HG03442 (cell line): ENCODE measurements at regions not wholly inside any gene's neighbourhood (a gene's known extent, or its start where the extent isn't known, plus 50 kb on each side); places are given as distances from the start of the nearest gene placed in this dataset.

ENCODE experiments used
- ATAC-seq: cut with Tn5 transposase; IDR thresholded peaks from one replicate; pipeline ENCODE4 v1.9.1; 2021; ENCODE audit warnings: mild to moderate bottlenecking, moderate library complexity; ENCODE audit not compliant: unreplicated experiment

DNA sequence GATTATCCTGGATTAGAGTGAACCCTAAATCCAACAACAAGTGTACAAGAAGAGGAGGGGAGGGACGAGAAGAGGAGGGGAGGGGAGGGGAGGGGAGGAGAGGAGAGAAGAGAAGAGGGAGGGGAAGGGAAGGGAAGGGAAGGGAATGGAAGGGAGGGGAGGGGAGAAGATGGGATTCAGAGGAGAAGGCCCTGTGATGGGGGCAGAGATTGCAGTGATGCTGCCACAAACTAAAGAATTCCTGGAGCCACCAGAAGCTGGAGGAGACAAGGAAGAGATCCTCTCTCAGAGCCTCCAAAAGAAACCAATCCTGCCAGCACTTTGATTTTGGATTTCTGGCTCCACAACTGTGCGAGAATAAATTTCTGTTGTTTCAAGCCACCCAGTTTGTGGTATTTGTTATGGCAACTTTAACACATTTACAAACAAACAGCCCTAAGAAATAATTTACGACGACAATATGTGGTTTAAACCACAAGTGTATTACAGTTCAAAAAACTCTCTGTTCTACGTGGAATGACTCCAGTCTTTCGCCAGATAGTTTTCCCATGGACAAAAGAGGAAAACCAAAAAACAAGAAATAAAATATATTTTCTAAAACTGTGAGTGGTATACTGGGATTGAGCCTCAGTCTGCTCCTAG, 235.4 kb downstream of the HDGFL1 start:
- ATAC-seq = no peak

DNA sequence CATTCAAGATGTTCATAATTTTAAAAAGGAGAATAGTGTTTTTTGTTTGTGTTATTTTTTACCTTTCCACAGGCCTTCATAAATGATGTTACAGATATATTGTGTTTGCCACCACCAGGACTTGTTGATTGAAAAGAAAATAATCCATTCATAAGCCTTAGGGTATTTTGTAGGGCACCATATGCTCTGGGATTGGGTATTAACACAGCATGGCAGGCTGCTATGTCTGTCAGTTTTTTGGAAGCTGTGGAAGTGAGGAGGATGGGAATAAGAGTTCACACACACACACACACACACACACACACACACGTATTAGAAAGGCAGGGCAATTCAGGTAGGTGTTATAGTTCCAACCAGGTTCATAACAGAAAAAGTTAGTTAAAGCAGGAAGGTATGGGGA, 237.9 kb downstream of the HDGFL1 start:
- ATAC-seq = no peak

DNA sequence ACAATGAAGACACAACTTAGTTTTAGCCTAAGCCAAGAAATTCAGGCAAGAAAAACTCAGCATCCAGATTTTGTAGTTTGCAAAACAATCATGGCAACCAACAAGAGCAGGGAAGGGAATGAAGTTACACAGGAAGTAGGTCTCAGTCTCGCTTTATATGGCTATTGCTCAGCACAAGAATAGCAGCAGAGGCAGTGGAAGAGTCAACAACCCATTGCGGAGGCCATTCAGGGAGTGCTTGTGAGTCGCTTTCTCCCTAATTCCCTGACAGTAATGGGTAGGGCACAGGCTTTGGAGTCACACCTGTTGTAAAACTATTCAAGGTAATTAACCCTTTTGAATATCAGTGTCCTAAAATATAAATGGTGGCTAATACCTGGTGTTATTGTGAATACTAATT, 238.5 kb downstream of the HDGFL1 start:
- ATAC-seq = no peak

DNA sequence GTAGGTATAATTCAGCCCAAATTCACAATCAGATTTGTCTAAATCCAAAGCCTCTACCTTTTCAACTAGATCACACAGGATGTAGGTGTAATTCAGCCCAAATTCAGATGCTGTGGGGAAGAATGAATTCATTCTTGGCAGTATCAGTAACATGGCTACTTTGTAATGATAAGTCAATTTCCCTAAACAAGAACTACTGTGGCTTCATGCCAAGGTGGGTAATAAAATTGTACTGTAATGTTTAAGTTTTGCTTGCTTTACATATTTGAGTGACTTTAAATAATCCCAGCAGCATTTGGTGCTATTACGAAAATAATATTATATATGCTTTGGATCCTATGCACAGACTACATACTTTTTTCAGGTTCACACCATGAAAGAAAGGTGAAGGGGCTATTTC, 239.1 kb downstream of the HDGFL1 start:
- ATAC-seq = no peak

DNA sequence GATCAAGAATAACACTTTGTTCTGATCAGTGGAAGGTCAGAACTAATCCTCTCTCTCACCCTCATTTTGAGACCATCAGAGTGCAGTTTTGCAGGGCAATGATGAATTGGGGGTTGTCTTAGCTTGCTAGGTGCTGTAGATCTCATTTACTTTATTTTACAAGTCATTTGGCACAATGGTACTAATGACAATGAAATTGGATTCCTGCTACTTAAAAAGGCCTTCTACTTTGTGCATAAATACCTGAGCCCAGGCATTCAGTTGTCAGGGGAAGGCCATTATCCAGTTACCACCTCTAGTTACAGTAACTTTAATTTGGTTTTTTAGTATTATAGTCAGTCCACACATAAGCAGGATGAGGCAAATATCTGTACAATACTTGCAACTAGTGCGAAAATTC, 240.0 kb downstream of the HDGFL1 start:
- no peak for ATAC-seq

DNA sequence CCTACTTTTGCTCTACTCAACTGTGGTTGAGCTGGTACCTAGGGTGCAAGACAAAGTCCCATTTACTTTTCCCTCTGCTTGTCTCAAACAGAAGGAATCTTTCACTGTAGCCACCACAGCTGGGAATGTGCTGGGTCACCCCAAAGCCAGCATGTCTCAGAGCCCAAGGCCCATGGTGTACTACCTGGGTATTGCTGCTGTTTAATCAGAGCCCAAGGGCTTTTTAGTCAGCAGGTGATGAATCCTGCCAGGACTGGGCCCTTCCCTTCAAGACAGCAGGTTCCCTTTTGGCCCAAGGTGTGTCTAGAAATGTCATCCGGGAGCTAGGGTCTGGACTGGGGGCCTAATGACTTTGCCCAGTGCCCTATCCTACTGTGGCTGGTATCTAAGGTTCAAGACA, 249.8 kb downstream of the HDGFL1 start:
- no peak for ATAC-seq

DNA sequence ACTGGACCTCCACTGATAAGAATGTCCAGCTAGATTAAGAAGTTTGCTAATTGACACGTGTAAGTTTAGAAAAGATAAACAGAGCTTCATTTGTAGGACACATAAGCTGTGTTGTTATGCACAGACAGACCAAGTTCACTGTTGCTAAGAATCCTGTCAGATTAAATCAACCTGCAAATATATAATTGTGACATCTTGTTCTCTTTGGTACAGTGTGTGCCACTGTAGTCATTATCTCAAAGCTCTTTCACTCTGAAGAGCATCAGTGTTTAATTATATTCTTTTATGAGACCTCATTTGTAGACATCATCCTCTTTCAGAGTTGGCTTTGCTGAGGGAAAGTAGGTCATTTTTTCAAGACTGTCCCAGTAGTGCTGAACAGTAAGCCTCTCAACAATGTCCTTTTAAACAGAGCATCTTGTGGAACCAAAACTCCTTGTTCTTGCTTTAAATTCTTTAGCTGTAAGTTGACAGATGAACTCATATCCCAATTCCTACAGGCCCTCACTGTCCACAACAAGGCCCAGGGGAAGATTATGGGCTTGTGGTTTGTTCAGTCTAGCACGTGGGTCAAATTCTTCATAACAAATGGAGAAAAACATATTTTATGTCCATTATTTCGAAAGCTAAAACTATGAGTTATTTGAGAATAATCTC, 252.4 kb downstream of the HDGFL1 start:
- no peak for ATAC-seq

DNA sequence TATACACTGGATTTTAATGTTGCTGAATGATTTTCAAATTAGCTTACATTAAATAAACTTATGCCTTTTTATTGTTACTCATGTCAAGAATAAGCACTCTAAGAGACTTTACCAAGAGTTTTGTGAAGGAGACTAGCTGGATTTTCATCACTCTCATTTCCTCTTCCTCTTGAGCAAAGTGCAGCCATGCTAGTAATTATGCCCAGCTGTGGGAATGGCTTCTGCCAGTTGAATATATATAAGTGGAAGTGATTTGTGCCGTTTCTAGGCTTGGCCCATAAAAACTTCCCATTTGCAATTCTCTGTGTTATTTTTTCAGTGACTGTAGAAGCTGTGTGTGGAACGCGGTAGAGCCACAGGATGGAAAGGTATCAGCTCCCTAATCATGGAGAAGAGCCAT, 255.8 kb downstream of the HDGFL1 start:
- no peak for ATAC-seq

DNA sequence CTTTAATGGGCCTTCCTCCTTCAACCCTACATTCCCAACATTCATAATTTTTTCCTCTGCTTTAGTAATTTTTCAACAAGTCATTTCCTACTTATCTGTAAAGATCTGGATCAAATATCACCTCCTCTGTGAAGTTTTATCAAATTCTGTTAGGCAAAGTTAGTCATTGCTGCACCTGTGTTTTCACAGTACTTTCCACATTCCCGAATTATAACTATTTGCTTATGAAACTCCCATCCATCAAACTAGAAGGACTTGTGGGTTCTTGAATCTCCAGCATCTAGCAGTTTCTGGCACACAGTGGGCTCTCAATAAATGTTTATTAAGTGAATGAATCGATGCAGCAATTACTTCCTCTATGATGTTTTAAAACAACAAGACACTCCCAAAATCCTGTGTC, 257.6 kb downstream of the HDGFL1 start:
- no peak for ATAC-seq

DNA sequence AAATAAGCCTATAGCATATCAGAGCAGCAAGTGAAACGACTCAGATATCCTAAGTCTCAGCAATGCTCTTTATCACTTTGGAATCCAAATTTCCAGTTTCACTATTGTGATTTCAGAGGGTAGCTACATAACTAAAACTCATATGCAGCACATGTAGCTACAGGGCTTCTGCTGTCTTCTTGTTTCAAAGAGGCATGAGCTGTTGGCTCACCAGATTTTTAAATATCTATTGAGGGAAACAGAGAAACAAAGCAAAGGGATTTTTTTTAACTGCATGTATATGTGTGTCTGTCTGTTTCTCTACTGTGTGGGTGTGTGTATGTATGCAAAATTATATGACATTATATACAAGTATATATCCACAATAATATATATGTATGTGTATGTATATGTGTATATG, 258.4 kb downstream of the HDGFL1 start:
- ATAC-seq = no peak

DNA sequence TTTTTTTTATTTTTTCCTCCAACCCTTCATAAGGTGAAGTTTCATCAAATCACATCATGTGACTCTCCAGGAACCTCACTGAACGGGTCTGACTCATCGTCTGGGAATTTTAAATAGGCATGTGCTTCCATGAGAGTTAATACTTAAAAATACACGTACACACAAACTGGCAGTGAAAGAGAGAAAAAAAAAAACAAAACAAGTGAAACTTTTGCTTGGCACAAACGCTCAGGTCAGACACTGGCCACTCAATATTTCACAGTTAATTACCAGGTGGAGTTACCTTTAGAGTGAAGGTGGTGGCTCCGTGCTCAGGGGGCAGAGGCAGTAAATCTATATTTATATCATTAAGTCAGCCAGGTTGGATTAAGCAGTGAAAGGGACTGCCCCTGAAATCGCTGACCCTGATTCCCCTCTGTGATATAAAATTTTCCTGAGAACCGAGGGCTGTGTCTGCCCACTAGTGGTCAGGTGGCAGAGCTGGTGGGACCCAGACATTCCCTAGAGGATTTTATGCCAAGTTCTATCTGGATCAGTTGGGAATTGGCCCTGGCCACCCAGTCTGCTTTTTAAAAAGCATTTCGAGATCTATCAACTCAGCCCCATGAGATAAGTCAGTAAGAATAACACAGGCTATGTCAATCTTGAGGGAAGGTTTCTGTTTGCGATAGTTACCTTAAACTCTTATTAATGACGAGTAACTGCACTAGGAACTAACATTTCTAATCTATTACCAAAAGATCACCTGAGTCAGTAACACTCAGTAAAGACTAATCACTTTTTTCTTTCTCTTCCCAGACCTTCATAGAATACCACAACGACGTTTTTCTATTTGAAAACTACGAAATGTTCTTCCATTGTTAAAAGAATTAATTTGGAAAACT, 259.1 kb downstream of the HDGFL1 start:
- no peak for ATAC-seq

DNA sequence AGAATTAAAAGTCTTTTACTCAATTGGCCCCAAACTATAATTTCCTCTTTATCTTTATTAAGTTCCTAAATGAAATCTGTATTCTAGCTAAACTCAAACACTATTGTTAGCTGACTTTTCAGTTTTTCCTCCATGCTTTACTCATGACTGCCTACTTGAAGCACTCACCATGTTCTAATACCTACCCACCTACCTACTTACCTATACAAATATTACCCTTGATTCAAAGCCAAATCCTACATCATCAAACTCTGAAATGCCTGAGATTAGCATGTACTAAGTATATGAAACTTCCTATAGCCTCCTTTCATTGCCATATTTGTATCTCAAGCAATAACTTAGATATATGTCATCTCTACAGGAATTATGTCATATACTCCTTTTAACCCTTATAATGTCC, 259.7 kb downstream of the HDGFL1 start:
- ATAC-seq = no peak

DNA sequence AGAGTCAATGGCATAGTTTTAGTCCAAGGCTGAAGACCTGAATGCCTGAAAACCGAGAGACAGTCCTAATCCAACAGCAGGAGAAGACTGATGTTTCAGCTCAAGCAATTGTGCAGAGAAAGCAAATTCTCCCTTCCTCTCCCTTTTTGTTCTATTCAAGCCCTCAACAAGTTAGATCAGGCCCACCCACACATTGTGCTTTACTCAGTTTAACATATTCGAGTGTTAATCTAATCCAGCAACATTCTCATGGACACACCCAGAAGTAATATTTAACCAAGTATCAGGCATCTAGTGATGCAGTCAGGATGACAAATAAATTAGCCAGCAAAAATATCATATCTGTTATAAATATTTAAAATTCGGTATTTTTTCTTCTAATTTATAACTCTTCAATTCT, 261.1 kb downstream of the HDGFL1 start:
- ATAC-seq = no peak

DNA sequence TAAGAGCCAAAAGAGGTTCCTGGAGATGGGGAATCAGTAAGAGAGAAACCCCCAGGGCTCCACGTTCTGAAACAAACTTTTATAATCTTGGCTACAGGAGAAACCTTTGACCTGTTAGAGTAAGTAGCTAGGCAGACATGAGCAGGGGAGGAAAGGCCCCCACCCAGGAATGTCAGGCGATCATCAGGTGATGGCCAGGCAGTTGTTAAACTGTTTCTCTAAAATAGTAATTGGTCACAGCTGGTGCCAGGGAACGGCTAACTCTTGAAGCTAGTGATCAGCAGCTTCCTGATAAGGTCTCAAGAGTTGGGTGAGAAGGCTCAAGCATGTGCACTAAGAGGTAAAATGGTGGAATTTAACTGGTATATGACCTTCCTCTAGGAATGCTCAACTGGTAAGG, 263.8 kb downstream of the HDGFL1 start:
- ATAC-seq = no peak

DNA sequence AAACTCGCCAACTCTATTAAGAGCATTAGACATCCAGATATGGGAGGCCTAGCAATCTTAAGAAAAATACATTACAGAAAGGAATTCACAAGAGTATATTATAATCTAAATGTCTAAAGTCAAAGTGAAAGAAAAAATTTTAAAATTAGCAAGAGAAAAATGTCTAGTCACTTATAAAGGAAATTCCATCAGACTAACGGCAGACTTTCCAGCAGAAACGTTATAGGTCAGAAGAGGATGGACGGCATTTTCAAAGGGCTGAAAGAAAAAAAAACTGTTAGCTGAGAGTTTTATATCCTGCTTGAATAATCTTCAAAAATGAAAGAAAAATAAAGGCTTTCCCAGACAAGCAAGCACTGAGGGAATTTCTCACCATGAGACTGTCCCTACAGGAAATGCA, 269.0 kb downstream of the HDGFL1 start:
- no peak for ATAC-seq

DNA sequence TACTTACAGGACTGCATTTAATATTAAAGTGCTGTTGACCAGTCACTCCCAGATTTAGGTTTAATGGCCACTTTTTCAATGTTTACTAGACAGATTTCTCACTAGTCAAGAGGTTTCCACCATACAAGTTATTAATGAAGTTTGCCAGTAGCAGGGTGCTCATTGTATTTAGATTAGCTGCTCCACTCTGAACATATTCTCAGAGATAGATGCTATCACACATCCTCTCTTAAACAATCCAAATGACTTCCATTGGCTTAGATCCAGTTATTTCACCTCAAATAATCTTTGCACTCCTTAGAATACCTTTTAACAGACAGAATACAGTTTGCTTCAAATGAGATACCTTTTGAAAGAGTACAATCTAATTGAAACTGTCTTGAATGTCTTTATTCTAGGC, 276.1 kb downstream of the HDGFL1 start:
- no peak for ATAC-seq

DNA sequence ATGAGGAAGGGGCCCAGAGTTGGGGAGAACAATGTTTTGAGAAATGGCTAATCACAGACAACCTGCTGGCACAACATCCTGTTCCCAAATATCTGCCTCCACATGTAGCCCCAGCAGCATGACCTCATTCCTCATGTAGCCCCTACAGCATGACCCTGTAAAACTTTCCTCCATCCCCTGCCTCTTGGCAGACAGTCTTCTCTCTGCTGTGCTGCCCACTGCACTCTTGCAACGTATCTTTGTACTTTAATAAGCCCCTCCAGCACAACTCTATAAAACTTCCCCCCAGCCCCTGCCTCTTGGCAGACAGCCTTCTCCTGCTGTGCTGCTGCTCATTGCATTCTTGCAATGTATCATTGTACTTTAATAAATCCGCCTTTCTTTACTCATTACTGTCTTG, 278.8 kb downstream of the HDGFL1 start:
- ATAC-seq = no peak

DNA sequence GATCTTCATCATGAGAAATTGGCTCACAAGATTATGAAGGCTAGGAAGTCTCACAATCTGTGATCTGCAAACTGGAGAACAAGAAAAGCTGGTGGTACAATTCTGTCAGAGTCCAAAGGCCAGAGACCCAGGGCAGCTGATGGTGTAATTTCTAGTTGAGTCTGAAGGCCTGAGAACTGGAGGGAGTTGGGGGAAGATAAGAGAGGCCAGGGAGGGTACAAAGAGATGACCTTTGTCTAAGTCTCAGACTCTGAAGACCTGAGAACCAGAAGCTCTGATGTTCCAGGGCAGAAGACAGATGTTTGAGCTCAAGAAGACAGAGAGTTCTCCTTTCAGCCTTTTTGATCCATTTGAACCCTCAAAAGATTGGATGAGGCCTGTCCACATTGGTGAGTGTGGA, 280.6 kb downstream of the HDGFL1 start:
- no peak for ATAC-seq

DNA sequence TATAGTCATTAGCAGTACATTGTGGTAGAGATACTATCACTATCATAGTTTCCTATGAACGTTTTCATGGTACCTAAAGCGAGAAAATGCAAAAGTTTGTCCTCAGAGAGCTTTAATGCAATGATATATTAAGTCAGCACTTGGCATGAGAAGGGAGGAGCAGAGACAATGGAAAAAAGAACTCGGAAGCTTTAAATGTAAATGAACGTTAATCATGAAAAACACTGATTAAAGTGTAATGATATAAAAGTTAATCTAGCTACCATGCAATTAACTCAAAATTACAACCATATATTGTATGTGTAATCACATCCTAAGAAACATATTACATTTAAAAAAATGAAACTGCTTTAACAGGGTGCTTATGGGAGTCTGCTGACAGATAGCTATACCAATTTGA, 282.7 kb downstream of the HDGFL1 start:
- ATAC-seq = no peak

DNA sequence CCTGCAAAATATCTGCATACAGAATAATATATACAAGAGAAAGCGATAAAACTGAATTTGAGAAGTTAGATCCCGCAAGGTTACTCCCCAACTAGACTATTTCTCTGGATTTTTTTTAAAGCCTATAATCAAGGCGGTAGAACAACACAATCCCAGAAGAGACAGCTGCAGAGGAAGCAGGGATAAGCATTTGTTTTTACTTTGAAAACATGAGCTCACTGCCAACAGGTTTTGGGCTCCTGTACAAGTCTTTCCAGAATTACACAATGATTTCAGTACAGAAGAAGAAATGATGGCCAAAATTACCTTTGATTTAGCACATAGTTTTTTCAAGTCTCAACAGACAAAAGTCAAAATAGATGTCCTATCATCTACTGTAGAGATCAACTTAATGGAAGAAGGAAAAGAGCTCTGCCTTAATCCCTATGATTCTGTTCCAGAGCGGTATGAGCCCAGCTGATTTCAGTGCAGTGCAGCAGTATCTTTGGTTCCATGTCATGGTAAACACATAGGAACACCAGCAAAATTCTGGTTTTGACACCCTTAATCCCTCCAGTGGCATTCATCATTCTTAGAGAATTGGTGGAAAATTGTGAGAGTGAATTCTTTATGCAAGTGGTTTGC, 304.3 kb downstream of the HDGFL1 start:
- no peak for ATAC-seq

DNA sequence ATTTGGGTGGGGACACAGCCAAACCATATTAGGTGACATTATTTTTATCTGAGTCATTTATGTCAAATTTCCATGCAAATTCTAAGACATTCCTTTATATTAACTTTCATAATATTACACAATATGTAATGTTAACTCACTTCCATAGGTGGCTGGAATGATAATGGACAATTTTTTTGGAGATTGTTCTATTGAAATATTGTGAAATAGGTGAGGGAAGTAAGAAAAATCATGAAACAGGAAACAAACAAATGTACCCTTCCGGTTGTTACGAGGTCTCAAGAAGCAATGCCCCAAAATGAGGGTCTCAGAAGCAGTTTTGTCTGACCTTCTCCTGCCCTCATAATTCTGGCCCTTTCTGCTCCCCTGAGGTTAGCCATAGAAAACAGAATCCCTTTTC, 306.5 kb downstream of the HDGFL1 start:
- ATAC-seq = no peak

DNA sequence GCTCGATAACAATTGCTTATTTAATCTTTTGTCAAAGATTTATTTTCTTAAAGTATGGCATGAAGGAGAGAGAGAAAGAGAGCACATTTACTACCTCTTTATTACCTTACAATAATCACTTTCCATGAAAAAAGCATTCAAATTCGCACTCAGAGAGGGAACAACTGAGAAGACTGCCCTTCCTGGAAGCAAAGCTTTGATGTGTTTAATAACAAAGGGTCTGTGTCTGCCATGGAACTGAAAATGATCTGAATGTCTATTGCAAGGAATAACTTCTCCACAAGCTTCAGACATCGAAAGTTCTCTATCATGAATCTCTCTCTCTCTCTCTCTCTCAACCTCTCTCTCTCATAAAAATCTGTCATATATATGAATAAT, 308.9 kb downstream of the HDGFL1 start:
- no peak for ATAC-seq
